Kidney (tissue), 13 donors: ENCODE measurements at regions not wholly inside any gene's neighbourhood (a gene's known extent, or its start where the extent isn't known, plus 50 kb on each side); places are given as distances from the start of the nearest gene placed in this dataset.

Experiments used
- DNase-seq, 5 donors: peaks; one replicate each; pipeline ENCODE4 v3.0.0-alpha.2; 2013 to 2020
- FAIRE-seq: peaks from 2 replicates; lab custom pipeline; 2012; peaks lifted over from hg19 to GRCh38; lab: Jason Lieb, UNC
- H3K27ac ChIP-seq, 2 donors: one replicate each; pipeline ENCODE4 v1.7.0; 2013; ENCODE audit warnings: low read depth in 2 of 2, low read length in 2 of 2, inconsistent platforms in 1 of 2
- H3K27me3 ChIP-seq: one replicate; pipeline ENCODE4 v1.7.1; 2013; ENCODE audit warnings: low read length, inconsistent platforms; ENCODE audit not compliant: control insufficient read depth, insufficient read depth
- H3K36me3 ChIP-seq, 3 donors: one replicate each; pipeline versions ENCODE4 v1.7.0 to v1.7.1; 2013; ENCODE audit warnings: low read length in 3 of 3, control low read depth in 1 of 3, inconsistent platforms in 1 of 3; ENCODE audit not compliant: insufficient read depth in 3 of 3, control insufficient read depth in 2 of 3
- H3K4me1 ChIP-seq, 3 donors: one replicate each; pipeline versions ENCODE4 v1.7.0 to v1.7.1; 2013; ENCODE audit warnings: low read length in 3 of 3, inconsistent platforms in 1 of 3, low read depth in 1 of 3; ENCODE audit not compliant: control insufficient read depth in 2 of 3, insufficient read depth in 2 of 3
- H3K4me3 ChIP-seq, 3 donors: one replicate each; pipeline versions ENCODE4 v1.7.0 to v1.8.1; 2013; ENCODE audit warnings: low read length in 3 of 3, control low read depth in 1 of 3, inconsistent platforms in 1 of 3
- H3K9ac ChIP-seq, 3 donors: one replicate each; pipeline versions ENCODE4 v1.7.0 to v1.7.1; 2013; ENCODE audit warnings: low read length in 3 of 3, control low read depth in 1 of 3, inconsistent platforms in 1 of 3
- H3K9me3 ChIP-seq, 3 donors: one replicate each; pipeline versions ENCODE4 v1.7.0 to v1.7.1; 2013; ENCODE audit warnings: low read length in 3 of 3, control low read depth in 1 of 3, inconsistent platforms in 1 of 3; ENCODE audit not compliant: control insufficient read depth in 2 of 3, insufficient read depth in 1 of 3
- intact Hi-C: fragments of 100-400 bp; cut with DNase I; formaldehyde crosslinking; loops from one replicate; pipeline ENCODE4 v1.11.1; 2022
- TF ChIP-seq, protein P1 (sequence below): IDR thresholded peaks from 3 replicates; pipeline ENCODE4 v1.5.1; 2012; ENCODE audit warnings: mild to moderate bottlenecking, moderate library complexity, borderline replicate concordance; ENCODE audit not compliant: insufficient read depth; ENCODE audit errors: extremely low read depth
- donor health status: control.
- donor health status: control.
- donor health status: control.
- donor health status: control.
- donor health status: control.
- donor health status: DM: yes; HTN: yes; CAD: no.
- donor health status: Normal renal cell carcinoma (clear cell type).

DNA sequence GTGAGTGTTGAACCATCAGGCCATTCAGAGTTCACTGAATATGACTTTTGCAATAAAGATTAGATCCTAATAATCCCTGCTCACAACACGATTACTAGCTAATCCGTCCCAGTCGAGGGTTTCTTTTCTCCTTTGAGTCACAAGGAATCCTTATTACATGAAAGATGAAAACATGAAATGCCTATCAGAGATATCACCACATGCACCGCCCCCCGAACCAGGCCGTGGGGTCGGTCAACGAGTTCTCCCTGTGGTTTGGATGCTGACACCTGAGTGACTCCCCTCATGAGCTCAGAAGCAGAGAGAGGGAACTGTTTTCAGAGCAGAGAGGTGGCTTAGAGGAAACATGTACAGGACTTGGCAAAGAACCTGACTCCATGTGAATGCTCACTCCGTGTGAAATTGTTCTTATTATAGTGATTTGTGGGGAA, 263.3 kb downstream of the ETS1 start:
- H3K27me3 ChIP-seq: no peaks in the 10 kb centered on the region
- no peak overlapping the region for H3K27ac ChIP-seq
- H3K4me3 ChIP-seq: no peak overlapping the region
- FAIRE-seq (no peak), DNase-seq (no peak)
- H3K9me3 ChIP-seq: no peaks in the 10 kb centered on the region
- no peaks in the 10 kb centered on the region for H3K36me3 ChIP-seq
- TF ChIP-seq, protein P1, sequence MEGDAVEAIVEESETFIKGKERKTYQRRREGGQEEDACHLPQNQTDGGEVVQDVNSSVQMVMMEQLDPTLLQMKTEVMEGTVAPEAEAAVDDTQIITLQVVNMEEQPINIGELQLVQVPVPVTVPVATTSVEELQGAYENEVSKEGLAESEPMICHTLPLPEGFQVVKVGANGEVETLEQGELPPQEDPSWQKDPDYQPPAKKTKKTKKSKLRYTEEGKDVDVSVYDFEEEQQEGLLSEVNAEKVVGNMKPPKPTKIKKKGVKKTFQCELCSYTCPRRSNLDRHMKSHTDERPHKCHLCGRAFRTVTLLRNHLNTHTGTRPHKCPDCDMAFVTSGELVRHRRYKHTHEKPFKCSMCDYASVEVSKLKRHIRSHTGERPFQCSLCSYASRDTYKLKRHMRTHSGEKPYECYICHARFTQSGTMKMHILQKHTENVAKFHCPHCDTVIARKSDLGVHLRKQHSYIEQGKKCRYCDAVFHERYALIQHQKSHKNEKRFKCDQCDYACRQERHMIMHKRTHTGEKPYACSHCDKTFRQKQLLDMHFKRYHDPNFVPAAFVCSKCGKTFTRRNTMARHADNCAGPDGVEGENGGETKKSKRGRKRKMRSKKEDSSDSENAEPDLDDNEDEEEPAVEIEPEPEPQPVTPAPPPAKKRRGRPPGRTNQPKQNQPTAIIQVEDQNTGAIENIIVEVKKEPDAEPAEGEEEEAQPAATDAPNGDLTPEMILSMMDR: no peak
- peaks cover 0 to 3% (median 0%) of the 10 kb centered on the region in 3 donors for H3K4me1 ChIP-seq
- H3K9ac ChIP-seq: no peak overlapping the region
- intact Hi-C loops: no loop called here

GRCh38 chr11:128323381-128323780, 264.0 kb downstream of the ETS1 start:
- Histone ChIP-seq H3K27me3 (no peaks in the 10 kb centered on the region), H3K4me1 (peaks cover 0 to 3% (median 0%) of the 10 kb centered on the region in 3 donors), H3K9ac (no peak overlapping the region), H3K4me3 (no peak overlapping the region), H3K36me3 (no peaks in the 10 kb centered on the region), H3K27ac (no peak overlapping the region), H3K9me3 (no peaks in the 10 kb centered on the region)
- DNase-seq (no peak), FAIRE-seq (no peak)
- TF ChIP-seq, protein P1: peak; percentile 53
- intact Hi-C loops: no loop called here

- intact Hi-C loops: no loop called here
- H3K36me3 ChIP-seq: no peaks in the 10 kb centered on the region
- peaks cover 0 to 4% (median 0%) of the 10 kb centered on the region in 3 donors for H3K9me3 ChIP-seq
- no peaks in the 10 kb centered on the region for H3K27me3 ChIP-seq
- no peak overlapping the region for H3K27ac ChIP-seq
- no peak overlapping the region for H3K4me3 ChIP-seq
- no peak overlapping the region for H3K9ac ChIP-seq
- FAIRE-seq (no peak), DNase-seq (no peak)
- TF ChIP-seq, protein P1: no peak
- H3K4me1 ChIP-seq: peaks cover 0 to 3% (median 0%) of the 10 kb centered on the region in 3 donors
These were observed 268.4 kb downstream of the ETS1 start for GRCh38 chr11:128318856-128319474.
